Adrenal gland (tissue), 9 donors: ENCODE measurements at regions not wholly inside any gene's neighbourhood (a gene's known extent, or its start where the extent isn't known, plus 50 kb on each side); places are given as distances from the start of the nearest gene placed in this dataset.
A peak's percentile ranks its signal among the peaks of the same experiment; 100 is the strongest.
"Not testable (repeated sequence)": the region's sequence is repeated elsewhere in the genome, so short reads cannot be mapped to it uniquely, and the experiment has no call there.

Experiments used
- DNase-seq, 7 donors: peaks; one replicate each; pipeline ENCODE4 v3.0.0-alpha.2; 2019 to 2020
- H3K27ac ChIP-seq, 5 donors: fragments of 200-600 bp; sonication (generic) in 4 of 5; 1 replicate in 3 of 5; 2 replicates in 2 of 5; pipeline versions ENCODE4 v1.5.1 to v1.8.0; 2016 to 2020; ENCODE audit warnings: mild to moderate bottlenecking in 1 of 5
- H3K27me3 ChIP-seq: fragments of 200-600 bp; 2 replicates; pipeline ENCODE4 v1.8.0; 2021
- H3K36me3 ChIP-seq, 2 donors: fragments of 200-600 bp; replicated peaks in 1 of 2; 1 replicate in 1 of 2; 2 replicates in 1 of 2; pipeline versions ENCODE4 v1.5.1 to v1.8.0; 2018 to 2022
- H3K4me1 ChIP-seq, 2 donors: fragments of 200-600 bp; replicated peaks in 1 of 2; 1 replicate in 1 of 2; 2 replicates in 1 of 2; pipeline versions ENCODE4 v1.5.1 to v1.8.0; 2018 to 2021
- H3K4me3 ChIP-seq, 4 donors: fragments of 200-600 bp; sonication (generic) in 3 of 4; one replicate each; pipeline ENCODE4 v1.5.1; 2016 to 2018
- H3K9me3 ChIP-seq, 3 donors: fragments of 200-600 bp; sonication (generic) in 1 of 3; replicated peaks in 1 of 3; 1 replicate in 2 of 3; 2 replicates in 1 of 3; pipeline versions ENCODE4 v1.5.1 to v1.8.0; 2016 to 2021
- POLR2A ChIP-seq, 2 donors: fragments of 450-650 bp; IDR thresholded peaks; one replicate each; pipeline ENCODE4 v1.6.1; 2017; ENCODE audit warnings: antibody characterized with exemption in 2 of 2, mild to moderate bottlenecking in 2 of 2, moderate library complexity in 1 of 2
- WGBS, 4 donors: extraction: QIAGEN DNeasy Blood & Tissue Kit in 2 of 4; methylation state at CpG; one replicate each; pipeline versions ENCODE4 v1.1.5 to v1.1.7; 2013 to 2017; 5-methylcytosine and 5-hydroxymethylcytosine counted together
- intact Hi-C, 2 donors: fragments of 100-400 bp; cut with DNase I; formaldehyde crosslinking; loops; one replicate each; pipeline versions ENCODE4 v1.14.1 to v1.15.0; 2022 to 2023
- TF ChIP-seq, protein P1 (sequence below), 6 experiments: fragments of 450-650 bp in 4 of 6; fragments of 200-600 bp in 2 of 6; sonication (generic) in 1 of 6; IDR thresholded peaks; 1 replicate in 5 of 6; 2 replicates in 1 of 6; pipeline versions ENCODE4 v1.5.1 to v1.8.0; 2016 to 2021; ENCODE audit warnings: antibody characterized with exemption in 6 of 6, mild to moderate bottlenecking in 2 of 6, moderate library complexity in 1 of 6
- donor health status: healthy with polysubstance abuse.
- donor health status: Bipolar disorder and iron deficiency.
- donor health status: DM: yes; HTN: yes; CAD: no.
- donor health status: DM: no; HTN: no; CAD: no.
- donor health status: DM: no; HTN: no; CAD: no.

- Histone ChIP-seq H3K36me3 (no peaks in the 10 kb centered on the region), H3K4me1 (no peaks in the 10 kb centered on the region), H3K27ac (no peak overlapping the region), H3K27me3 (no peaks in the 10 kb centered on the region), H3K4me3 (no peak overlapping the region), H3K9me3 (no peaks in the 10 kb centered on the region)
- DNase-seq: peak in 2 of 7 donors; percentile 6 to 7
- no peak for TF ChIP-seq POLR2A (IDR thresholded peaks at IDR 0.05)
- TF ChIP-seq, protein P1, sequence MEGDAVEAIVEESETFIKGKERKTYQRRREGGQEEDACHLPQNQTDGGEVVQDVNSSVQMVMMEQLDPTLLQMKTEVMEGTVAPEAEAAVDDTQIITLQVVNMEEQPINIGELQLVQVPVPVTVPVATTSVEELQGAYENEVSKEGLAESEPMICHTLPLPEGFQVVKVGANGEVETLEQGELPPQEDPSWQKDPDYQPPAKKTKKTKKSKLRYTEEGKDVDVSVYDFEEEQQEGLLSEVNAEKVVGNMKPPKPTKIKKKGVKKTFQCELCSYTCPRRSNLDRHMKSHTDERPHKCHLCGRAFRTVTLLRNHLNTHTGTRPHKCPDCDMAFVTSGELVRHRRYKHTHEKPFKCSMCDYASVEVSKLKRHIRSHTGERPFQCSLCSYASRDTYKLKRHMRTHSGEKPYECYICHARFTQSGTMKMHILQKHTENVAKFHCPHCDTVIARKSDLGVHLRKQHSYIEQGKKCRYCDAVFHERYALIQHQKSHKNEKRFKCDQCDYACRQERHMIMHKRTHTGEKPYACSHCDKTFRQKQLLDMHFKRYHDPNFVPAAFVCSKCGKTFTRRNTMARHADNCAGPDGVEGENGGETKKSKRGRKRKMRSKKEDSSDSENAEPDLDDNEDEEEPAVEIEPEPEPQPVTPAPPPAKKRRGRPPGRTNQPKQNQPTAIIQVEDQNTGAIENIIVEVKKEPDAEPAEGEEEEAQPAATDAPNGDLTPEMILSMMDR (IDR thresholded peaks at IDR 0.05): no peak
- 63 to 90% (median 72%) methylated on average over 6 to 8 of the region's 8 CpGs for WGBS, 4 donors
- intact Hi-C loops: no loop called here
Measured at GRCh38 chr18:14947482-14948162, 199.7 kb downstream of the ANKRD30B start.

- intact Hi-C loops: no loop called here
- 30 to 69% (median 60%) methylated on average over 3 of the region's 3 CpGs for WGBS, 4 donors
- H3K27ac ChIP-seq: no peak overlapping the region
Measured at GRCh38 chr18:14948163-14948540, 200.2 kb downstream of the ANKRD30B start.

GRCh38 chr18:14949800-14950664 lies 202.1 kb downstream of the ANKRD30B start:
- H3K27me3 ChIP-seq: no peaks in the 10 kb centered on the region
- no peak for TF ChIP-seq POLR2A (IDR thresholded peaks at IDR 0.05)
- TF ChIP-seq, protein P1 (IDR thresholded peaks at IDR 0.05): no peak
- intact Hi-C loops: no loop called here
- no peaks in the 10 kb centered on the region for H3K4me1 ChIP-seq
- no peaks in the 10 kb centered on the region for H3K36me3 ChIP-seq
- H3K27ac ChIP-seq: no peak overlapping the region
- H3K9me3 ChIP-seq: no peaks in the 10 kb centered on the region
- 61 to 65% (median 64%) methylated on average over 8 to 9 of the region's 9 CpGs for WGBS, 4 donors
- H3K4me3 ChIP-seq: no peak overlapping the region
- peak in 1 of 7 donors; percentile 4 for DNase-seq

More at GRCh38 chr18:14948163-14948540, 200.2 kb downstream of the ANKRD30B start:
- Histone ChIP-seq H3K4me3 (no peak overlapping the region), H3K27me3 (no peaks in the 10 kb centered on the region), H3K4me1 (no peaks in the 10 kb centered on the region), H3K36me3 (no peaks in the 10 kb centered on the region), H3K9me3 (no peaks in the 10 kb centered on the region)
- peak in 2 of 7 donors; percentile 2 to 10 for DNase-seq
- TF ChIP-seq POLR2A (IDR thresholded peaks at IDR 0.05): no peak
- TF ChIP-seq, protein P1 (IDR thresholded peaks at IDR 0.05): no peak

GRCh38 chr18:14952444-14953077 lies 204.6 kb downstream of the ANKRD30B start:
- H3K27ac ChIP-seq, DNase-seq, H3K4me1 ChIP-seq, H3K36me3 ChIP-seq, H3K27me3 ChIP-seq, H3K4me3 ChIP-seq, H3K9me3 ChIP-seq, intact Hi-C loops: not testable (repeated sequence)
- 71 to 86% (median 80%) methylated on average over 2 of the region's 2 CpGs for WGBS, 4 donors
